Osteocyte (in vitro differentiated cells): ENCODE measurements at regions not wholly inside any gene's neighbourhood (a gene's known extent, or its start where the extent isn't known, plus 50 kb on each side); places are given as distances from the start of the nearest gene placed in this dataset.

Experiments
- DNase-seq: peaks from one replicate; pipeline ENCODE4 v3.0.0; 2021; ENCODE audit warnings: mixed read lengths; ENCODE audit not compliant: unreplicated experiment; ENCODE audit errors: extremely low spot score
- H3K27ac Mint-ChIP-seq: one replicate; pipeline ENCODE4 v1.8.0; 2021; ENCODE audit warnings: mild to moderate bottlenecking, mixed read lengths; ENCODE audit not compliant: unreplicated experiment
- H3K27me3 Mint-ChIP-seq: one replicate; pipeline ENCODE4 v1.8.0; 2021; ENCODE audit warnings: mixed read lengths; ENCODE audit not compliant: unreplicated experiment
- H3K36me3 Mint-ChIP-seq: one replicate; pipeline ENCODE4 v1.8.0; 2021; ENCODE audit warnings: mixed read lengths; ENCODE audit not compliant: unreplicated experiment
- H3K4me1 Mint-ChIP-seq: one replicate; pipeline ENCODE4 v1.8.0; 2021; ENCODE audit warnings: mixed read lengths; ENCODE audit not compliant: unreplicated experiment
- H3K4me3 Mint-ChIP-seq: one replicate; pipeline ENCODE4 v1.8.0; 2021; ENCODE audit warnings: mild to moderate bottlenecking, moderate library complexity, mixed read lengths; ENCODE audit not compliant: unreplicated experiment
- H3K9me3 Mint-ChIP-seq: one replicate; pipeline ENCODE4 v1.8.0; 2021; ENCODE audit warnings: mixed read lengths; ENCODE audit not compliant: unreplicated experiment
- CTCF ChIP-seq: fragments of 200-600 bp; sonication (generic); IDR thresholded peaks from 2 replicates; pipeline ENCODE4 v1.5.0; 2021; ENCODE audit warnings: antibody characterized with exemption, mild to moderate bottlenecking, moderate library complexity

DNA sequence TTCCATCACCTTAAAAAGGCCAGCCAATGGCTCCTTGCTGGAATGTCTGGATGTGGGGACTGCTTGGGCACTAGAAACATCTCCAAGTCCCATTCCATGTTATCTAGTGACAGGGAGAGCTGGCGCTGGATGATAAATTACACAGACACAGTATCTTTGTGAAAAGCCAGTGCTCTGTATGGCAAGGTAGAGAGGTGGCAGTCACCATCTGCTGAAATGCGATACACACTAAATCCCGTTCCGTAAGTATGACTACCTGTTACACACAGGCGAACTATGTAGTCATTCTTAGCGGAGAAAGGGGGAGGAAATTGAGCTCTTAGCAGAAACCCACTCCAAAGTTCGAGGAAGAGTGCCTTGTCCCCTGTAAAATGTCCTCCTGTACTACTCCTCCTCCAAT lies 81.0 kb upstream of the MYOCD start:
- H3K27ac Mint-ChIP-seq = no peak overlapping the region
- no peak for TF ChIP-seq CTCF
- H3K27me3 Mint-ChIP-seq = no peaks in the 10 kb centered on the region
- no peaks in the 10 kb centered on the region for H3K9me3 Mint-ChIP-seq
- peaks cover 35% of the 10 kb centered on the region for H3K4me1 Mint-ChIP-seq
- H3K36me3 Mint-ChIP-seq = peaks cover 6% of the 10 kb centered on the region
- DNase-seq = no peak
- no peak overlapping the region for H3K4me3 Mint-ChIP-seq

- Mint-ChIP-seq H3K27me3 (no peaks in the 10 kb centered on the region), H3K4me1 (peaks cover 18% of the 10 kb centered on the region), H3K9me3 (no peaks in the 10 kb centered on the region), H3K4me3 (no peak overlapping the region), H3K36me3 (peaks cover 3% of the 10 kb centered on the region), H3K27ac (no peak overlapping the region)
- TF ChIP-seq CTCF = no peak
- no peak for DNase-seq
These were observed 77.2 kb upstream of the MYOCD start for GRCh38 chr17:12588531-12588930.

- H3K9me3 Mint-ChIP-seq = peaks cover 5% of the 10 kb centered on the region
- peaks cover 9% of the 10 kb centered on the region for H3K36me3 Mint-ChIP-seq
- DNase-seq = no peak
- TF ChIP-seq CTCF = no peak
- H3K27ac Mint-ChIP-seq = no peak overlapping the region
- H3K4me1 Mint-ChIP-seq = peaks cover 8% of the 10 kb centered on the region
- H3K27me3 Mint-ChIP-seq = no peaks in the 10 kb centered on the region
- H3K4me3 Mint-ChIP-seq = no peak overlapping the region
These were observed 75.3 kb upstream of the MYOCD start for GRCh38 chr17:12590417-12590816.

GRCh38 chr17:12591021-12591735 lies 74.5 kb upstream of the MYOCD start:
- H3K4me1 Mint-ChIP-seq = peaks cover 8% of the 10 kb centered on the region
- H3K4me3 Mint-ChIP-seq = no peak overlapping the region
- no peaks in the 10 kb centered on the region for H3K27me3 Mint-ChIP-seq
- H3K9me3 Mint-ChIP-seq = peaks cover 5% of the 10 kb centered on the region
- DNase-seq = no peak
- TF ChIP-seq CTCF = no peak
- peaks cover 9% of the 10 kb centered on the region for H3K36me3 Mint-ChIP-seq
- no peak overlapping the region for H3K27ac Mint-ChIP-seq

GRCh38 chr17:12592941-12593340 lies 72.7 kb upstream of the MYOCD start:
- Mint-ChIP-seq H3K27ac (peak overlapping the region; percentile 75), H3K4me3 (no peak overlapping the region), H3K4me1 (peaks cover 4% of the 10 kb centered on the region), H3K27me3 (no peaks in the 10 kb centered on the region), H3K36me3 (peaks cover 6% of the 10 kb centered on the region), H3K9me3 (peaks cover 5% of the 10 kb centered on the region)
- no peak for DNase-seq
- no peak for TF ChIP-seq CTCF
